GM12875 (cell line): ENCODE measurements at regions not wholly inside any gene's neighbourhood (a gene's known extent, or its start where the extent isn't known, plus 50 kb on each side); places are given as distances from the start of the nearest gene placed in this dataset.

Experiments
- H3K4me3 ChIP-seq: one replicate; pipeline ENCODE4 v1.5.1; 2011; ENCODE audit warnings: low read depth, low read length, control low read depth
- TF ChIP-seq, protein P1 (sequence below): IDR thresholded peaks from 2 replicates; pipeline ENCODE4 v1.5.1; 2011; ENCODE audit warnings: low read depth, mild to moderate bottlenecking, control low read depth, inconsistent platforms, low read length, moderate library complexity, borderline replicate concordance; ENCODE audit not compliant: insufficient read depth

DNA sequence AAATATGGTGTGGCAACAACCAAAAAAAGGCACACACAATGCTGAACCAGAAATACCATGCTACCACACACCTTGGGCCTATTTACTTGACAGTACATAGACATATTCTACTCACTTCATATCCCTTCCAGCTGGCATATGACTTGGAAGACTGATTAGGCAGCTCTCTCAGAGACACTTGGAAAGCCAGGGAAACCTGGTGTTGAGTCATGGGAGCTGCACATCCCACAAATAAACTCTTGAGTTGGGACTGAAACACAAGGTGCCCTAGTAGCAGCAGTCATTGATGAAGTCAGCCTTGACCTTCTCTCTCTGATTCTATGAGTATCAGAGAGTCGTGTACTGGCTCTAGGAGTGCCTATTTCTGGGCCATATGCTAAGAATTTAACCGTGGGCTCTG lies 776.6 kb upstream of the LCORL start:
- TF ChIP-seq, protein P1, sequence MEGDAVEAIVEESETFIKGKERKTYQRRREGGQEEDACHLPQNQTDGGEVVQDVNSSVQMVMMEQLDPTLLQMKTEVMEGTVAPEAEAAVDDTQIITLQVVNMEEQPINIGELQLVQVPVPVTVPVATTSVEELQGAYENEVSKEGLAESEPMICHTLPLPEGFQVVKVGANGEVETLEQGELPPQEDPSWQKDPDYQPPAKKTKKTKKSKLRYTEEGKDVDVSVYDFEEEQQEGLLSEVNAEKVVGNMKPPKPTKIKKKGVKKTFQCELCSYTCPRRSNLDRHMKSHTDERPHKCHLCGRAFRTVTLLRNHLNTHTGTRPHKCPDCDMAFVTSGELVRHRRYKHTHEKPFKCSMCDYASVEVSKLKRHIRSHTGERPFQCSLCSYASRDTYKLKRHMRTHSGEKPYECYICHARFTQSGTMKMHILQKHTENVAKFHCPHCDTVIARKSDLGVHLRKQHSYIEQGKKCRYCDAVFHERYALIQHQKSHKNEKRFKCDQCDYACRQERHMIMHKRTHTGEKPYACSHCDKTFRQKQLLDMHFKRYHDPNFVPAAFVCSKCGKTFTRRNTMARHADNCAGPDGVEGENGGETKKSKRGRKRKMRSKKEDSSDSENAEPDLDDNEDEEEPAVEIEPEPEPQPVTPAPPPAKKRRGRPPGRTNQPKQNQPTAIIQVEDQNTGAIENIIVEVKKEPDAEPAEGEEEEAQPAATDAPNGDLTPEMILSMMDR, result no peak
- no peak overlapping the region for H3K4me3 ChIP-seq

DNA sequence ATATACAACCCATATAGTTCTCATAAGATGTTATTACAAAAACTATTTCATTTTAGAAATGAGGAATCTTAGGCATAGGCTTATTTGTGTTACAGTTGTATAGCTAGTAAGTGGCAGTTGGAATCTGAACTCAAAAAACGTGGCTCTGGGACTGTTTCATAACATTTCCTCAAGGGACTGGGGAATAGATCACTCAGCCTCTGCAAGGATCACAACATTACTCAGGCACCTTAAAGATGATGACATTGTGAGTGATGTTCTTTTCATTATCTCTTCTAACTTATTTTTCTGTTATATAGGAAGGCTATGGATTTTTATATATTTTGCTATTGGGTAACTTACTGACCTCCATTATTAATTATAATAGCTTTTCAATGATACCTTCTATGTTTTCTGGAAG lies 774.2 kb upstream of the LCORL start:
- TF ChIP-seq, protein P1, result no peak
- no peak overlapping the region for H3K4me3 ChIP-seq

DNA sequence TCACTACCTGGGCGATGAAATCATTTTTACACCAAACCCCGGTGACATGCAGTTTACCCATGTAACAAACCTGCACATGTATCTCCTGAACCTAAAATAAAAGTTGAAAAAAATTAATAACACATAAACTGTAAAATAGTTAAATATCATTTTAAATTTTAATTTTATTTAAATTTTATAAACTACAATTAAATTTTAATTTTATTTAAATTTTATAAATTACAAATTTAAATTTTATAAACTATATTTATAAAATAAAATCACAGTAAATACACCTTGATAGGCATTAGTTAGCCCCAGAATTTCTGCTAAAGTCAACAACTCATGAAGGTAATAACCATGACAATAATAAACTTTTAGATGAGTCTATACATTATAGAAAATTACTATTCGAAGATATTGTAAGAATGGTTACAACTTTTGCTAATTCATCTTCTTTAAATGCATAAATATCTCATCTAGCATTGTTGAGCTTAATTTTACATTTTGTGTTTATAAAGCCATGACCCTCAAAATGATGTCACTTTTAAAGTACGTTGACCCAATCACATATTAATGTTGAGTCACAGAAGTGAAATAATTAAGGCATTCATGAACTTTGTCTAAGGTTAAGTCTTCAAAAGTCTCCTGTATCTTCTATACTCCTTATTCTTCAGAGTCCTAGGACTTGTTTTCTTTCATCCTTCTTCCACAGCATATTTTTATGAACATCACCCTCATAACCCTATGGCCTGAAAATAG lies 755.8 kb upstream of the LCORL start:
- H3K4me3 ChIP-seq, result no peak overlapping the region
- TF ChIP-seq, protein P1, result no peak

DNA sequence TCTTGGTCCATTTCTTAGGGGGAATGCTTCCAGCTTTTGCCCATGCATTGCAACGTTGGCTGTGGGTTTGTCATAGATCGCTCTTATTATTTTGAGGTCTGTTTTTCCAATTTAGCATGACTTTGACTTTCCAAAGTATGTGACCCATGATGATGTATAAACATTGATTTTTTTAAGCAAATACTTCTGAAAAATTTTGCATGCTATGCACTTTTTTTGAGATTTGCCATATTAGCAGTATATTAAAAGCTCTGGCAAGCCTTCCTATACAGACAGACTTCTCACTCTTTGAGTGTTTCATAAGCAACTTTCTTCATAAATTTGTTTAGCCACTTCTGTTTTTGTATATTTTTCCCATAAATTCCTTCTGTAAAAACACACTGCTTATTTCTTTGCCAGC lies 746.4 kb upstream of the LCORL start:
- no peak overlapping the region for H3K4me3 ChIP-seq

DNA sequence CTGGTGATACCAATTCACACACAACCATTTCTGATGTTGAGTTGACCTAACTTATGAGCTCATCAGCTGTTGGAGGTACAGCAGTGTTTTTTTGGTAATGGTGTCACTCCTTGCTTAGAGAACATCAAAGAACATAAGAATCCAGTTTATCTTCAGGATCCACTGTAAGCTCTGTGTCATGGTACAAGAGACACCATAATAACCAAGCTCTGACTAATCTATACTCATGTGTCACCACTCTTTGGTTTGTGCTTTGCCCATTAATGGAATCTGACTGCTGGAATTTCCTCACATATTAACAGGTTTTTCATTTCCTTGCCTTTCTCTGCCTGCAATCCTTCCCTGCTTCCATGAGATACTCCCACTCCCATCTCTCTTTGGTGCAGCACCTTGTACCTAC lies 735.1 kb upstream of the LCORL start:
- H3K4me3 ChIP-seq, result no peak overlapping the region
- TF ChIP-seq, protein P1, result no peak

More for the DNA sequence above, 746.4 kb upstream of the LCORL start:
- TF ChIP-seq, protein P1, result no peak

DNA sequence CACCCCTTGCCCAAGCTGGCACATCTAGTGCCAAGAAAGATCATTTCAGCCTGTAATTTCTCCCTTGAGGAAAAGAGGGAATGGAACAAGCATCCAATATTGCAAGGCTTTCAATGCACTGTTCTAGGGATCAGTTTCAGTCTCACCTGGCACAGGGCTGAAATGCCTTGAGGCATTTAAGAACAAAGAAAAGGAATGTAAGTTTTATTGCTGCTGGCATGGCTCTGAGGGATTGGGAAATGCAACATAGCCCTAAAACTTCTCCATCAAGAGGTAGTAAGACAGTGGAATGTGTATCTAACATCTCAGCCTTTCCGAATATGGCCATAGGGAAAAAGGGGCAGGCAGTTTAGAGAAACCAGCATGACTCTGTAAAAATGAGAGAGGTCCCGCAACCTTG lies 732.6 kb upstream of the LCORL start:
- TF ChIP-seq, protein P1, result no peak
- no peak overlapping the region for H3K4me3 ChIP-seq

DNA sequence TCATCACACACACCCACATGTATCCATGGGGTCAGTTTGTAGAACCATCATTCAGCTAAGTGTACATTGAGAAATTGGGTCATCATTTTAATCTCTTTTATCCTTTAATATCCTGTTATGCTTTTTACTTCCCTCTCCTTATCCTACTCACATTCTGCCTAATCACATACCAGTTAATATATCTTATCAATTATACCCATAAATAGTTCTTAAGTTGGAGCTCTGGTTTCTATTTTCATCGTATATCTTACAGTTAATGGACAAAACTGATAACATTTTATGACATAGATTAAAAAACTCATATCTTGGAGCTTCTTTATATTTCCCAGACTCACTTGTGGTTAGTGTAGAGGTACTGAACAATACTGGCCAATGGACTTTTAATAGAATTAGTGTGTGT lies 729.5 kb upstream of the LCORL start:
- H3K4me3 ChIP-seq, result no peak overlapping the region
- TF ChIP-seq, protein P1, result no peak
